ENCODE measurements at regions not wholly inside any gene's neighbourhood (a gene's known extent, or its start where the extent isn't known, plus 50 kb on each side); places are given as distances from the start of the nearest gene placed in this dataset.

DNA sequence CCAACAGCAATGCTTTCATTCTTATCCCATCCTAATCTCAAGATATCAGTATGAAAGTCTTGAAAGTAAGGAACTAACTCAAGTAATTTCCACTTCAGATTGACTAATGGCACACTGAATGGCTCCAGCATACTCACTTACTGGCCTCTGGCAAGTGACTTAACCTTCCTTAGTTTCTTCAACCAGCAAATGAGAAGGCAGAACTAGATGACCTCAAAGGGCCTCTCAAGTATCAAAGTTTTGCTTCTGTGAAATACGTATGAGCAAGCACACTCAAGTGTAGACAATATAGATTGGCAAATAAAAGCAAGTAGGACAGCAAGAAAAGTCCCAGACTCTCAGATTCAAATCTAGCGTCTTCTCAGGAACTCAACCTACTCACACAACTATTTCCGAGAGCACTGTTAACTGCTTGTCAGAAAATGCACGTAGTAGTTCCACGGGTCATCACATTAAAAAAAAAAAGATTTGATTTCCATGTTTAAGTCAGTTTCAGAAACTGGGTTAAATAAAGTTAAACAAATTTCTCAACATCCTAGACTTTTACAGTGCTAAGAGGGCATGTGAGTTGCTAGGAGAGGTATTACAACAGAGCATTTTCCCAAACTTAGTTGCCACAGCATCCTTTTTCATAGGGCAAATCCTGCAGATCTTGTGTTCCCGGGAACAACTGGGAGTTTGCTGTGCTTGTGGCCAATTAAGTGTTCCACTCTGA, 276.9 kb upstream of the KLF14 start:
- peaks cover 3% of the 10 kb centered on the region for H3K4me1 Mint-ChIP-seq (ENCODE audit: low read depth)
- no peaks in the 10 kb centered on the region for H3K36me3 Mint-ChIP-seq (ENCODE audit: insufficient read depth)
- no peaks in the 10 kb centered on the region for H3K9me3 Mint-ChIP-seq (ENCODE audit: low read depth)
- no peaks in the 10 kb centered on the region for H3K27me3 Mint-ChIP-seq
- no peak overlapping the region for H3K4me3 Mint-ChIP-seq (ENCODE audit: low read depth)
- TF ChIP-seq, protein P1, sequence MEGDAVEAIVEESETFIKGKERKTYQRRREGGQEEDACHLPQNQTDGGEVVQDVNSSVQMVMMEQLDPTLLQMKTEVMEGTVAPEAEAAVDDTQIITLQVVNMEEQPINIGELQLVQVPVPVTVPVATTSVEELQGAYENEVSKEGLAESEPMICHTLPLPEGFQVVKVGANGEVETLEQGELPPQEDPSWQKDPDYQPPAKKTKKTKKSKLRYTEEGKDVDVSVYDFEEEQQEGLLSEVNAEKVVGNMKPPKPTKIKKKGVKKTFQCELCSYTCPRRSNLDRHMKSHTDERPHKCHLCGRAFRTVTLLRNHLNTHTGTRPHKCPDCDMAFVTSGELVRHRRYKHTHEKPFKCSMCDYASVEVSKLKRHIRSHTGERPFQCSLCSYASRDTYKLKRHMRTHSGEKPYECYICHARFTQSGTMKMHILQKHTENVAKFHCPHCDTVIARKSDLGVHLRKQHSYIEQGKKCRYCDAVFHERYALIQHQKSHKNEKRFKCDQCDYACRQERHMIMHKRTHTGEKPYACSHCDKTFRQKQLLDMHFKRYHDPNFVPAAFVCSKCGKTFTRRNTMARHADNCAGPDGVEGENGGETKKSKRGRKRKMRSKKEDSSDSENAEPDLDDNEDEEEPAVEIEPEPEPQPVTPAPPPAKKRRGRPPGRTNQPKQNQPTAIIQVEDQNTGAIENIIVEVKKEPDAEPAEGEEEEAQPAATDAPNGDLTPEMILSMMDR (IDR thresholded peaks at IDR 0.05; ENCODE audit: unreplicated experiment): no peak
- H3K27ac Mint-ChIP-seq: no peak overlapping the region
- DNase-seq (ENCODE audit: low spot score, unreplicated experiment): no peak

DNA sequence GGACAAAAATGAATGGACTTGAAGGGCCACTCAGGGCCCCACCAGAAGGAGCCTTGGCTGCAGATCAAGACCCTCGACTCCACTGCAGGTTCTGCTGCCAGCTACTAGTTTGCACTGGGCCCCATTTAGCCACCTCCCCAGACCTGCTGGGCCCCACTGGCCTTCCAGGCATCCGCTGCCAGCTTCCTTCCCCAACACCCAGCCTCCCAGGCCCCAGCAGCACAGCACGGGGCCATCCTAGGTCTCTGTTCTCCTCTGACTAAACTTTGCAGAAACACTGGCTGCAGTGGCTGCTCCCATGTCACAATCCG, 277.4 kb upstream of the KLF14 start:
- Mint-ChIP-seq H3K4me3 (ENCODE audit: low read depth) (no peak overlapping the region), H3K36me3 (ENCODE audit: insufficient read depth) (no peaks in the 10 kb centered on the region), H3K27ac (no peak overlapping the region), H3K27me3 (no peaks in the 10 kb centered on the region), H3K9me3 (ENCODE audit: low read depth) (no peaks in the 10 kb centered on the region), H3K4me1 (ENCODE audit: low read depth) (peaks cover 3% of the 10 kb centered on the region)
- no peak for DNase-seq (ENCODE audit: low spot score, unreplicated experiment)
- TF ChIP-seq, protein P1 (IDR thresholded peaks at IDR 0.05; ENCODE audit: unreplicated experiment): no peak

DNA sequence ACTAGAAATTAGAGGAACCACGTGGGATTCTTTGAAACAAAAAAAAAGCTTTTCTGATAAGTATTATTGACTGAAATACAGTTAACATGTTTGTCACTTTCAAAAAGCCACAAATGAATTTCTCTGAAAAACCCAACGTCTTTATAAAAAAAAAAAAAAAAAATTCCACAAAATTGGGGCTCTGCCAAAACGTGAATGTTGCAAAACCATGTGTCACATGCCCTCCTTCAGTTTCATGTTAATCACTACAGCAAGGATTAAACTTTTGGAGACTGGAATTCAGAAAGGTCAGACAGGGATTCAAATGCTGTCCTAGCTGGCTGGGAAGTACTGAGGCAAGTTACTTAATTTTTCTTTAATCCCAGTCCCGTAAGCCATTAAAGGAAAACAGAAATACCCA, 278.0 kb upstream of the KLF14 start:
- TF ChIP-seq, protein P1 (IDR thresholded peaks at IDR 0.05; ENCODE audit: unreplicated experiment): no peak
- Mint-ChIP-seq H3K27me3 (no peaks in the 10 kb centered on the region), H3K9me3 (ENCODE audit: low read depth) (no peaks in the 10 kb centered on the region), H3K36me3 (ENCODE audit: insufficient read depth) (no peaks in the 10 kb centered on the region), H3K27ac (no peak overlapping the region), H3K4me3 (ENCODE audit: low read depth) (no peak overlapping the region), H3K4me1 (ENCODE audit: low read depth) (peaks cover 3% of the 10 kb centered on the region)
- DNase-seq (ENCODE audit: low spot score, unreplicated experiment): no peak

DNA sequence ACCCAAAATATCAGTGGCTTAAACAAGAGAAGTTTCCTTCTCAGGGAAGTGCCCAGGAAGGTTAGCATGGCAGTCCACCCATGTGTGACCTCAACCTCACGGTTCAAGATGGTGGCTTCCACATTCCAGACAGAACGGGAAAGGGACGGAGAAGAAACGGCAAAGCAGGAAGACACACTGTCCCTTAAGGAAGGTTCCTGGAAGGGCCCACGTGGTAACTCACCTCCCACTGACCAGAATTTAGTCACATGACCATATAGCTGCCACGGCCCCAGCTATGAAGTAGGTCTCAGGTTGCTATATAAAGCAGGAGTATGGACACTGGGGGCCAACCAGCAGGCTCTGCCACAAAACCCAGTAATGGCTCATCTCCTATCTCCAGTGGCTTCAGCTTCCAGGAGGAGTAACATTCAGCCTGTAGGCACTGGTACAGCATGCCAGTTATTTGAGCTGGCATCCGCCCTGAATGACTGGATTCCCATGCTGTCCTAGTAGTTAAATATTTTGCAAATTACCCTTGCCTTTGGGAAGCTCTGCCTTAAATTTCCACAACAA, 278.5 kb upstream of the KLF14 start:
- Mint-ChIP-seq H3K36me3 (ENCODE audit: insufficient read depth) (no peaks in the 10 kb centered on the region), H3K27ac (no peak overlapping the region)

DNA sequence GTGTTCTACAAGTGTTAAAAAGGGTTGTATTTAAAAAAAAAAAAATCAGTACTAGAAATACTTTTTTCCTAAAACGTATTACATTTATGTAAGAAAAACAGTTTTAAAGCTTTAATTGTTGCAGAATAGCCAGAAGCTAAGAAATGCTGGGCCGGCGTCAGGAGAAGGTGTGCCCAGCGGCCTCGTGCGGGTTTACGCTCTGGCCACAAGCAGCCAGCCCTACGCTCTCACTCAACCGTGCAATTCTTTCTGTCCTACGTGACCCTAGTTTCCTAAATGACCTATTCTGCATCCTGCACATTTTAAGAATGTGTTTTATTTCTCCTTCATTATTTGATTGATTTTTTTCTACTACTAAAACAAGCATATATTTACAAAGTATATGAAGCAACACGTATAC, 279.7 kb upstream of the KLF14 start:
- Mint-ChIP-seq H3K36me3 (ENCODE audit: insufficient read depth) (no peaks in the 10 kb centered on the region), H3K9me3 (ENCODE audit: low read depth) (no peaks in the 10 kb centered on the region), H3K4me3 (ENCODE audit: low read depth) (no peak overlapping the region), H3K4me1 (ENCODE audit: low read depth) (no peaks in the 10 kb centered on the region), H3K27me3 (no peaks in the 10 kb centered on the region), H3K27ac (no peak overlapping the region)
- no peak for DNase-seq (ENCODE audit: low spot score, unreplicated experiment)
- TF ChIP-seq, protein P1 (IDR thresholded peaks at IDR 0.05; ENCODE audit: unreplicated experiment): no peak

More for the DNA sequence above, 278.5 kb upstream of the KLF14 start:
- no peak for DNase-seq (ENCODE audit: low spot score, unreplicated experiment)
- H3K4me1 Mint-ChIP-seq (ENCODE audit: low read depth): peaks cover under 1% of the 10 kb centered on the region
- H3K9me3 Mint-ChIP-seq (ENCODE audit: low read depth): no peaks in the 10 kb centered on the region
- TF ChIP-seq, protein P1 (IDR thresholded peaks at IDR 0.05; ENCODE audit: unreplicated experiment): no peak
- H3K4me3 Mint-ChIP-seq (ENCODE audit: low read depth): no peak overlapping the region
- H3K27me3 Mint-ChIP-seq: no peaks in the 10 kb centered on the region
